Activated CD8-positive, alpha-beta T cell treated with anti-CD3 and anti-CD28 coated beads for 36 hours (primary cell): ENCODE measurements at regions not wholly inside any gene's neighbourhood (a gene's known extent, or its start where the extent isn't known, plus 50 kb on each side); places are given as distances from the start of the nearest gene placed in this dataset.

ENCODE experiments used
- ATAC-seq: fragments of 200-7000 bp; cut with Tn5 transposase; one replicate; pipeline ENCODE4 v1.10.0; 2021; ENCODE audit warnings: mild to moderate bottlenecking, moderate library complexity
- CTCF ChIA-PET: fragments of 350-600 bp; sonication (Branson Sonifier 250); formaldehyde crosslinking; loops from one replicate; lab custom pipeline; 2021; ENCODE audit warnings: antibody characterized with exemption; lab: Charles Lee
- POLR2A ChIA-PET: fragments of 350-600 bp; sonication (Branson Sonifier 250); formaldehyde crosslinking; loops from one replicate; lab custom pipeline; 2021; ENCODE audit warnings: antibody characterized with exemption; lab: Charles Lee
- DNase-seq: peaks from one replicate; pipeline ENCODE4 v3.0.0-alpha.2; 2020
- H3K27ac Mint-ChIP-seq: one replicate; pipeline ENCODE4 v1.8.0; 2021; ENCODE audit warnings: mild to moderate bottlenecking, mixed read lengths
- H3K27me3 Mint-ChIP-seq: one replicate; pipeline ENCODE4 v1.8.0; 2021; ENCODE audit warnings: mixed read lengths
- H3K36me3 Mint-ChIP-seq: one replicate; pipeline ENCODE4 v1.8.0; 2021; ENCODE audit warnings: low read depth, mixed read lengths
- H3K4me1 Mint-ChIP-seq: one replicate; pipeline ENCODE4 v1.8.0; 2021; ENCODE audit warnings: low read depth, mixed read lengths
- H3K4me3 Mint-ChIP-seq: one replicate; pipeline ENCODE4 v1.8.0; 2021; ENCODE audit warnings: mild to moderate bottlenecking, moderate library complexity, mixed read lengths
- H3K9me3 Mint-ChIP-seq: one replicate; pipeline ENCODE4 v1.8.0; 2021; ENCODE audit warnings: mixed read lengths
- intact Hi-C: fragments of 100-400 bp; cut with micrococcal nuclease; formaldehyde crosslinking; loops from one replicate; pipeline ENCODE4 v1.10.0; 2022
- TF ChIP-seq, protein P1 (sequence below): fragments of 200-600 bp; IDR thresholded peaks from one replicate; pipeline ENCODE4 v1.8.0; 2022; ENCODE audit warnings: antibody characterized with exemption, mild to moderate bottlenecking

DNA sequence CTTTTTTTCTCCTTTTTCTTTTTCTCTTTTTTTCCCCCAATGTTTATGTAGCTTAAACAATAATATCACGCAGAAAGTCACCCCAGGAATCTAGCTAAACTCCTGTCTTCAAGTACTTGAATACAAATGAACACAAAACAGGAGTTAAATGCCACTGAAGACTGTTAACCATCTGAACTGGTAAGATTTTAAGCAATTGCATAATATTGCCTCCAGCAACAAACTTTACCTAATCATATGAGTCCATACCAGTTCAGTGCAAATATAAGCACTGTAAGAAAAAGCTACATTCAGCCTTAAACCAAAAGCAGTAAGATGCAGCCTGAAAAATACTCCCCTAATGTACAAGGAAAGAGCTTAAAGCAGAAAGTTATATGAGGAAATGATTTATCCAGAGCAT lies 173.9 kb upstream of the TFAP2D start:
- H3K4me3 Mint-ChIP-seq, result no peak overlapping the region
- no peaks in the 10 kb centered on the region for H3K4me1 Mint-ChIP-seq
- no peak overlapping the region for H3K27ac Mint-ChIP-seq
- DNase-seq (no peak), ATAC-seq (no peak)
- no peaks in the 10 kb centered on the region for H3K27me3 Mint-ChIP-seq
- H3K9me3 Mint-ChIP-seq, result peaks cover 2% of the 10 kb centered on the region
- intact Hi-C loops, result no loop called here
- ChIA-PET POLR2A (no interaction called here), CTCF (no interaction called here)
- H3K36me3 Mint-ChIP-seq, result no peaks in the 10 kb centered on the region
- TF ChIP-seq, protein P1, sequence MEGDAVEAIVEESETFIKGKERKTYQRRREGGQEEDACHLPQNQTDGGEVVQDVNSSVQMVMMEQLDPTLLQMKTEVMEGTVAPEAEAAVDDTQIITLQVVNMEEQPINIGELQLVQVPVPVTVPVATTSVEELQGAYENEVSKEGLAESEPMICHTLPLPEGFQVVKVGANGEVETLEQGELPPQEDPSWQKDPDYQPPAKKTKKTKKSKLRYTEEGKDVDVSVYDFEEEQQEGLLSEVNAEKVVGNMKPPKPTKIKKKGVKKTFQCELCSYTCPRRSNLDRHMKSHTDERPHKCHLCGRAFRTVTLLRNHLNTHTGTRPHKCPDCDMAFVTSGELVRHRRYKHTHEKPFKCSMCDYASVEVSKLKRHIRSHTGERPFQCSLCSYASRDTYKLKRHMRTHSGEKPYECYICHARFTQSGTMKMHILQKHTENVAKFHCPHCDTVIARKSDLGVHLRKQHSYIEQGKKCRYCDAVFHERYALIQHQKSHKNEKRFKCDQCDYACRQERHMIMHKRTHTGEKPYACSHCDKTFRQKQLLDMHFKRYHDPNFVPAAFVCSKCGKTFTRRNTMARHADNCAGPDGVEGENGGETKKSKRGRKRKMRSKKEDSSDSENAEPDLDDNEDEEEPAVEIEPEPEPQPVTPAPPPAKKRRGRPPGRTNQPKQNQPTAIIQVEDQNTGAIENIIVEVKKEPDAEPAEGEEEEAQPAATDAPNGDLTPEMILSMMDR, result no peak

DNA sequence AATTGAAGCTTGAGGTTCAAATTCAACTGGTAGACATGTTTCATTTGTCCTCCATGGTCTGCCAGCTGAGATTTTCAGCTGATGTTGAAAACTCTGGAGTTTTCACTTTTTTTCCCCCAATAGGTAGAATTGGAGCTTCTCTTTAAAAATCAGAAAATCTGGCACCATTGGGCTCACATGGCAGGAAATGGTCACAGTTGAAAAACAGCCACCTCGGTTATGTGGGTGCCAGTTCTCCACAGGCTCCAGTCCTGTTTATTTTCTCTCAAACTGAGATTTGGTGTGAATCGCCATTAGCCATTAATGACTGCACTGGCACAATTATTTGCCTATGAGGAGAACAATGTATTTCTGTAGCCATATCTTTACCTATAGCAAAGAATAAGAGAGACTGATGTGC lies 171.4 kb upstream of the TFAP2D start:
- no peaks in the 10 kb centered on the region for H3K27me3 Mint-ChIP-seq
- H3K27ac Mint-ChIP-seq, result no peak overlapping the region
- no peak for ATAC-seq
- CTCF ChIA-PET, result no interaction called here
- H3K4me3 Mint-ChIP-seq, result no peak overlapping the region
- POLR2A ChIA-PET, result no interaction called here
- H3K4me1 Mint-ChIP-seq, result no peaks in the 10 kb centered on the region
- H3K9me3 Mint-ChIP-seq, result peaks cover 2% of the 10 kb centered on the region
- intact Hi-C loops, result no loop called here
- H3K36me3 Mint-ChIP-seq, result no peaks in the 10 kb centered on the region
- DNase-seq, result no peak
- TF ChIP-seq, protein P1, result no peak

DNA sequence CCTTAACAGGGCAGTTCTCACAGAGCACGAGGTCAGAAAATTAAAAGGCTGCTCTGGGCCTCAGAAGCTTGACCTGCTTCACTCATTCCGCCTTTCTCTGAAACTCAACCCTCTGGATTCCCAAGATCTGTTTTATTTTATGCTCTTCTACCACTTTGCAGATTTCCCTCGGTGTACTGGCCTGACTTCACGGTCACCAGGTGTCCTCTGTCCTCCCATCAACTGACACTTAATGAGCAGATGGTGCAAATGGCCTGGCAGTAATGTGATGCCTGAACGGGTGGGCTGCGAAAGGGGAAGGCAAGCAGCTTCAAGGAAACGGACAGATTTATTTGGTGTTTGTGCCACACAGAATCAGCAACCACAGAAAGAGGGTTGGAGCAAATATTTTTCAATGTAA lies 169.7 kb upstream of the TFAP2D start:
- DNase-seq (no peak), ATAC-seq (no peak)
- no peak overlapping the region for H3K4me3 Mint-ChIP-seq
- H3K9me3 Mint-ChIP-seq, result peaks cover 4% of the 10 kb centered on the region
- H3K27ac Mint-ChIP-seq, result no peak overlapping the region
- no peaks in the 10 kb centered on the region for H3K27me3 Mint-ChIP-seq
- ChIA-PET POLR2A (no interaction called here), CTCF (no interaction called here)
- H3K36me3 Mint-ChIP-seq, result no peaks in the 10 kb centered on the region
- TF ChIP-seq, protein P1, result no peak
- intact Hi-C loops, result no loop called here
- H3K4me1 Mint-ChIP-seq, result no peaks in the 10 kb centered on the region

DNA sequence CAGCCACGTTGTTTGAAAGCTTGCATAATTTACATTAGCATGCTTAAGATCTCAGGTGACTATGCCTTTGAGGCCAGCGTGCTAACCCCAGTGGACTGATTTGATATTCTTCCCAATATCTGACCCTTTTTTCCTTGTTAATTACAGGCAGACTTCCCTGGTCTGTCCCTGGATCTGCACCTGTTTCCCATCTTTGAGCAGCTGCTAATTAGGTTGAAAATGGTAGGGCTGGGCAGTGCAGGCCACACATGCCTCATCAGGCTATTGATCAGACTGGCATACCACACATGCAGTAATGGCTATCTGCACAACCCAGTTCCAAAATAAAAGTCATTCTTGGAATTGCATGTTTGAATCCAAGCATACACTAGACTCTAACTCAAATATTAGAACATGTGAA lies 164.3 kb upstream of the TFAP2D start:
- no peak for ATAC-seq
- H3K4me3 Mint-ChIP-seq, result no peak overlapping the region
- H3K27ac Mint-ChIP-seq, result no peak overlapping the region
- no peak for DNase-seq
- intact Hi-C loops, result no loop called here
- CTCF ChIA-PET, result no interaction called here
- H3K4me1 Mint-ChIP-seq, result no peaks in the 10 kb centered on the region
- POLR2A ChIA-PET, result no interaction called here
- H3K27me3 Mint-ChIP-seq, result no peaks in the 10 kb centered on the region
- H3K36me3 Mint-ChIP-seq, result no peaks in the 10 kb centered on the region
- peaks cover 5% of the 10 kb centered on the region for H3K9me3 Mint-ChIP-seq
- TF ChIP-seq, protein P1, result no peak

DNA sequence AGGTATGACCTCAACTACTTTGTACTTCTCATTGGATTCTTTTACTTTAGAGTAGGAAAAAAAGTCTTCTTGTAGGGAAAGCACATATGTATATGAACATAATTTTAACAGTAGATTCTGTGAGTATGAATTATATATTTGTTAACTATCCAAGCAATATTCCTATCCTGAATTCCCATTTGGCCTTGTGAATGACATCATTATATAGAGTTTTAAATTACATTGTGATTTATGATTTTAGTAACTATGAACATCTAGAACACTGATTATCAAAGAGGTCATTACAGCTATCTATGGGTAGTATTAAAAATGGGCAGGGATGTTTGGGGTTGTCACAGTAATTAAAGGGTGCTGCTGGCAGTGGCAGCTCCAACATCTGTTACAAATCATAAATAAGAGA lies 163.9 kb upstream of the TFAP2D start:
- no peak overlapping the region for H3K27ac Mint-ChIP-seq
- H3K36me3 Mint-ChIP-seq, result no peaks in the 10 kb centered on the region
- POLR2A ChIA-PET, result no interaction called here
- ATAC-seq, result no peak
- no peak for DNase-seq
- no peaks in the 10 kb centered on the region for H3K4me1 Mint-ChIP-seq
- no peak overlapping the region for H3K4me3 Mint-ChIP-seq
- H3K27me3 Mint-ChIP-seq, result no peaks in the 10 kb centered on the region
- TF ChIP-seq, protein P1, result no peak
- intact Hi-C loops, result no loop called here
- H3K9me3 Mint-ChIP-seq, result peaks cover 5% of the 10 kb centered on the region
- CTCF ChIA-PET, result no interaction called here
